DOHH2 (cell line): ENCODE measurements at regions not wholly inside any gene's neighbourhood (a gene's known extent, or its start where the extent isn't known, plus 50 kb on each side); places are given as distances from the start of the nearest gene placed in this dataset.

Source experiments
- CTCF ChIP-seq: fragments of 200-600 bp; sonication (generic); IDR thresholded peaks from one replicate; pipeline ENCODE4 v1.5.1; 2014; ENCODE audit warnings: antibody characterized with exemption, mild to moderate bottlenecking, low read depth, low read length; ENCODE audit not compliant: poor library complexity, severe bottlenecking
- EZH2phosphoT487 ChIP-seq: fragments of 200-600 bp; sonication (generic); IDR thresholded peaks from 2 replicates; pipeline ENCODE4 v1.6.1; 2017; ENCODE audit warnings: borderline replicate concordance, mild to moderate bottlenecking, antibody characterized with exemption, low read length, moderate library complexity, mixed read lengths

- TF ChIP-seq EZH2phosphoT487, result no peak
- no peak for TF ChIP-seq CTCF
Measured at GRCh38 chr13:70353096-70353495, 244.8 kb upstream of the KLHL1 start.
